G401 (cell line): ENCODE measurements at regions not wholly inside any gene's neighbourhood (a gene's known extent, or its start where the extent isn't known, plus 50 kb on each side); places are given as distances from the start of the nearest gene placed in this dataset.

ENCODE experiments used
- DNase-seq: peaks from one replicate; pipeline ENCODE4 v3.0.0-alpha.2; 2015; ENCODE audit warnings: low spot score
- in situ Hi-C: cut with HindIII; loops from 2 replicates; pipeline ENCODE4 v1.10.0; 2016; ENCODE audit warnings: low sequenced_read_pairs, mixed read lengths

DNA sequence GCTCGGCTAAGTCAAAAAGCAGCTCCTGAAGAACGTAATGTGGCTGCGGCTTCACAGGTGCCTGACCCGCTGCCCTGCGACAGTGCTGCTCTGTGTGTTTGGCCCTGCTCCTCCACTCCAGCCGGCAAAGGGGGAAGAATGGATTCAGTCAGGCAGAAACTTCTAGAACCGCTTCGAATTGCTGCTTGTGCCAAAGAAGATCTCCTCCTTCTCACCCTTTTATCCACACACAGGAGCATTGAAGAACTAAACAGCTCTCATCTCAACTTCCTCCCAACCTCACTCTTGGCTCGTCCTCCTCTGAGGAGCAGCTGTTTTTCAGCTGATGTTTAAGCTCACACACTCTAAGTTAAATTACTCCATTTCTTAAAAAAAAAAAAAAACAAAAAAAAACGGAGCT lies 651.4 kb downstream of the INHBA start:
- no peak for DNase-seq
- in situ Hi-C loops, result no loop called here

DNA sequence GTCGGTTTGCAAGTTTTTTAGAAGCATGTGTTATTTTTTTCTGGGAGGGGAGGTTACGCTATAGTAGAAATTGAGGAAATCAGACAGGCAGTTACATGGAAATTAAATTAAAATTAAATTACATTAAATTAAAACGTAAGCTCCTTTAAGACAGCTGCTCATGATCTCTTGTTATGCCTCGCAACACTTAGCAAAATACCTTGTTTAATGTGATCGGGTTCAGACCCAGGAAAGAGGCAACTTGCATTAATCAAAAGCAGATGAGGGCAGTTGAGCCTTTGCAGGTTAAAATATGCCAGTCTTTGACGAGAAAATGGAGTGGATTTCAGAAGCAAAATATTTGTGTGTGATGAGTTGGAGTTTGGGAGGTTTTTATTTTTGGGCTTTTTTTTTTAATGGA lies 651.8 kb downstream of the INHBA start:
- DNase-seq, result no peak
- in situ Hi-C loops, result no loop called here

DNA sequence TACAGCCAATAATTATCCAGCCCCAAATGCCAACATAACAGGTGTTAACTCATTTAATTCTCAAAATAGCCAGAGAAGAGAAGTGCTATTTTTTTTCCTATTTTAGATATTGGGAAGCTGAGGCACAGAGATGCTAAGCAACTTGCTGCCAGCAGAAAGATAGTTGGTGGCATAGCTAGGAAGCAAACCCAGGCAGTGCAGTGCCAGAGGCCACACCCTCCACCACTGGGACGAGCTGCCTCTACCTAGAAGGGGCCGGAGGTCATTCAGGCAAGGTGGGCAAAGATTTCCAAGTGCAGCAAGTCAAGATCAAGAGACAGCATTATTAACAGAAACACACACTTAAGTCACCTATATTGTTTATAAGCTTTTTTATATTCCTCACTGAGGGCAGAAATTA lies 654.1 kb downstream of the INHBA start:
- in situ Hi-C loops, result no loop called here
- no peak for DNase-seq

DNA sequence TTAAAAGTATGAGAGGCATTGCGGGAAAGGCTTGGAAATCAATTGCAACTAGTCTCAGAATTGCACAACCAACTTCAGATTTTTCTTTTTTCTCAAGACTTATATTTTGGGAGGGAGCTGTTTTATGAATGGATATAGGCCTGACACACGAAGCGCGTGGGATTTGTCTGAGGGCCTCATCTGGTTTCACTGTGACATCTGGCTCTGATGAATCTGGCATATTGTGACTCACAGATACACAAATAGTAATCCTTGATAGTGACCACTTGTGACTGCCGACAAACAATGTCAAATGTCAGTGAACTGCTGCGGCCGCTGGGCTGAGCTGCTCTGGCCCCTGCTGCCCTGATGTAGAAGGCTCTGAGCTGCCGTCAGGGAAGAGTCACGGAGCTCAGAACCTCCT lies 655.1 kb downstream of the INHBA start:
- in situ Hi-C loops, result no loop called here
- DNase-seq, result no peak

DNA sequence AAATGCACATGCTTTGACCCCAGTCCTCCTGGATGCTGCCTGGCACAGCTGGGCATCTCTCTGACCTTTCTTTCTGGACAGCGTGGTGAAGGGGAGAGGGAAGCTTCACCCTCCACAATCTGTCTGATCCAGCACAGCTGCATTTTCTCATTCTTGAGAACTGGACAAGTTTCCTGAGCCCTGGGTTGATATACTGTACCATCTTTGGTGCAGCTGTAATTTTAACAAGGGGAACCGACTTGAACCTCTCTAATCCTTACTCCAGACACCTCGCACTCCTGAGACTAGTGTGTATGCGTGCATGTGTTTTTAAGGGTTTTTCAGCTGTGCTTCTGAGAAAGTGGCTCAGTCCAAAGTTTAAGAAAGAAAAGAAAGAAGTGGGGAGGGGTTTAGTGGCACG lies 655.7 kb downstream of the INHBA start:
- DNase-seq, result no peak
- in situ Hi-C loops, result no loop called here

DNA sequence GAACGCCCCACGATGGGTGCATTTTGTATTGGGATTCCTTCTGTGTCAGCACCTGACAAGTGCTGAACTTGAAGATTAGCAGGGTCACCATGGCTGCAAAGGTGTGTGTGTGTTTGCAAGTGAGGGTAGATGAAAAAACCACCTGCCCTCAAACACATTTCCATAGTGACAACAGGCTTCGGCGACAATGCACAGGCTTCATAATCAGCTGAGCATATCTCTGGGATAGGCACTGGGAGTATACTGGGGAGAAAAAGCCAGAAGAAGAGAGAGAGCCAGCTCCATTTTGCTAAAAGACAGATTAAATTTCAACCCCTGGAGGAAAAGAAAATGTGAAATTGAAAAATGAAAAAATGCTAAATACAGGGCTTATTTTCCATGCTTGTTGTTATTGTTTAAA lies 656.1 kb downstream of the INHBA start:
- DNase-seq, result no peak
- in situ Hi-C loops, result no loop called here

DNA sequence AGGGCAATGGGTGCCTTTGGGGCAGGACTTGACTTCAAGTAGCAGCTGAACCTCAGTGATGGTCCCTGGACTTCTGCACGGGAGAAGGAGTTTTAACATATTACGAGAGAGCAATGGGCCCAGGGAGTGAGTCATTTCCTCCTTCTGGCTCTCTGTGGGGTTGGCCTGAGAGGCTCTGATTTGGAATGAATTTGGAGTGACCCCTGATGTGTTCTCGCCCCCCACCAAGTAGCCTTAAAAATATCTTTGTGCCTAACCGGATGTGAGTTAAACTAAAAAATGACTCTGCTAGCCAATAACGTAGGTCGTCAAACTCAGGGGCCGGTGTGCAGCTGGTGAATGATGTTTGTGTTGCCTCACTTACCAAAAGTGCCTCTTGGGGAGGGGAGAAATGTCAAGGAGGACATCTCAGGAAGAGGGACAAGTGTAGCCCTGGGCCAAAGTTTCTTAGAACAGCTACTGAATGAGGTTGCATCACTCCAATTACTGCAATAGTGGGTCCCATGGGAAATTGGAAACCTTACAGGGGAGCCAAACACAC lies 656.6 kb downstream of the INHBA start:
- in situ Hi-C loops, result no loop called here
- no peak for DNase-seq

DNA sequence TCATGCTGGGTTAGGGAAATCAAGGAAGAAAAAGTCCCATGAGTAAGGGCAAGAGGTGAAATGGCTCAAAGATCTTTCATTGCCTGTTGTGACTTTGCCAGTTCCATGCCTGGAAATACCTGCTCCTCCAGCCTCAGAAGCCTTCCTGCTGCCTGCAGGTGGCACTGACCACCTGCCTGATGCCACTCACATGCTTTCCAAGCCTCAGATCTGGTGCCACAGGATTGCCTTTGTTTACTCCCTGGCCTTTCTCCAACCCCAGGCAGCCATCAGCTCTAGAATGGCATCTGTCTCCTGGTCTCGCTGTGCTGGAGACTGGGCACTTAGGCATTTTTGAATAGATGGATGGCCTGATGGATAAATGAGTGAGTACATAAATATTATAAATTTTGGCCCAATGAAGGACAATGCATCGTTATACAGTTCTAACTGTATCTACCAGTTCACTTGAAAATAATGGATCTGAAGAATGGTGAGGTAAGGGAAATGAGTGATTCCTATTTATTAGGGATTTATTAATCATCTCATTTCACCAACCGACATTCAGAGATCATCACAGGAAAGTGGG lies 657.2 kb downstream of the INHBA start:
- no peak for DNase-seq

DNA sequence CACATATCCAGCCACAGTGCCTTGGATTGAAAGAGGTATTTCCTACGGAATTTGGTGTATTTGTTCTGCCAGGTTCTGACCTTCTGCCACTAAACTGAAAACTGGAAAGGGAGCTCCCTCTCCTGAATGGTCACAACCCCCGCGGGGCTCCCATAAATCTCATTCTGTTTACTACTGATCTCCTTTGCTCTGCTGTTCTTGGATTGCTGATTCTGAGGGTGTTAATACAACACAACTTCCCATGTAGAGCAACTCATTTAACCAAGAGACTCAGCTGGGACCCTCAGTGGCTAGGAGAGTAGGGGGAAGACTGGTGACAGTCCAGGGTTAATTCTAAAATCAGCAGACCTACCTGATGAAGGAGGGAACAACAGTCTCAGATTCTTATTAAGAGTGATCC lies 662.9 kb downstream of the INHBA start:
- DNase-seq, result no peak
- in situ Hi-C loops, result no loop called here

More for the DNA sequence above, 657.2 kb downstream of the INHBA start:
- in situ Hi-C loops, result no loop called here

DNA sequence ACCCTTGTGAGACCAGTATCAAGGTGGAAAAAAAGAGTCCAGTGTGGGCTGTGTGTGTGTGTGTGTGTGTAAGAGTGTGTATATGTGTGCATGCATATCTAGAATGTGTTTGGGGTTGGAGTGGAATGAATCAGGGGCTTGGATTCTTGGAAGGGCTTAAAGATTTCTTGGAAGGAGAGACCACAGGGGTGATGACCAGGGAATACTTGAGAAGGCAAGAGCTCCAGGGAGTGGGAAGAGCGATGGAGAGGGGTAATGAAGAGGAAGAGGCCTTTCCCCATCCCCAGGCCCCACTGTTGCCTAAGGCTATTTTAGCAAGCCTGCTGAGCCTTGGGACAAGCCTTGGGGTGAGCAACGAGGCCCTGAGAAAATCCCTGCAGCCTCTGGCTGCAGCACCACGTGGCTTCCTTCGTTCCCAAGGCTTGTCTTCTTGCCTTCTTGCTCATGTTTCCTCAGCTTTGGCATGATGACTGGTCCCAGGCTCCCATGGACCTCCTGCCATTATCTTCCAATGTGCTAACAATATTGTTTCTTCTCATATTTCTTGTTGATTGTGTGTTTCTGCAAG lies 663.4 kb downstream of the INHBA start:
- no peak for DNase-seq
- in situ Hi-C loops, result no loop called here

DNA sequence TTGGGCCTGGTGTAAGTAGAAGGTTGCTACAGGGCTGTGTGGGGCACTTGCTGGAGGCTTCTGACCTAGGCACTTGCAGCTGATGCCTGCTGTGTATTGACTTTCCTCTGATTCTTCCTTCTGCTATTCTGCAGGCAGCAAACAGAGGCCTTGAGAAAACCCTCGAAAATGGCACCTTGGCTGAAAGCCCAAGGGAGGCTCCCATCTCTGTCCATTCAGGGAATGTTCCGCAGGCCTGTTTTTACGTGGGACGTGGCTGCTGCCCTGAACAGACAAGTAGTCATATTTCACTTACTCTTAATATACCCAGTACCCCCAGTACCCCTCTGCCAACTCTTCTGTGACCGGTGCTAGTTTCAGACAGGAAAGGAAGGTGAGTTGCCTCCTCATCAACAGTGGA lies 664.7 kb downstream of the INHBA start:
- DNase-seq, result no peak
- in situ Hi-C loops, result no loop called here

DNA sequence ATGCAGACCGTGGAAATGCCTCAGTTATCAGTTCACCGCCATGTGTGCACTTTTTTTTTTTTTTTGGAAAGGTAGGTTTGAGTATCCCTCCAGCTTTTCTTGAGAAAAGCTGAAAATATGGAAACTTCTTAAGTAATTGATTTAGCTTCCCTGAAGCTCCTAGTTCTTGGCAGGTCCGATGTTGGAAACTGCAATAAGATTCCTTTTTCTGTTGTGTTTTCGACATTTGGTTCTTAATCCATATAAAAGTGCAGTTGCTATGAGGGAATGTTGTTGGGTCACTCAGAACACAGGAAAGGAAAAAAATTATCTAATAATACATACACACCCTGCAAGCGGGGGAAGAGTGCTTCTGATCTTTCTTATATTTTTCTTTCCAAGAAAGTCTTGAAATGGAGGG lies 665.2 kb downstream of the INHBA start:
- in situ Hi-C loops, result no loop called here
- DNase-seq, result no peak

DNA sequence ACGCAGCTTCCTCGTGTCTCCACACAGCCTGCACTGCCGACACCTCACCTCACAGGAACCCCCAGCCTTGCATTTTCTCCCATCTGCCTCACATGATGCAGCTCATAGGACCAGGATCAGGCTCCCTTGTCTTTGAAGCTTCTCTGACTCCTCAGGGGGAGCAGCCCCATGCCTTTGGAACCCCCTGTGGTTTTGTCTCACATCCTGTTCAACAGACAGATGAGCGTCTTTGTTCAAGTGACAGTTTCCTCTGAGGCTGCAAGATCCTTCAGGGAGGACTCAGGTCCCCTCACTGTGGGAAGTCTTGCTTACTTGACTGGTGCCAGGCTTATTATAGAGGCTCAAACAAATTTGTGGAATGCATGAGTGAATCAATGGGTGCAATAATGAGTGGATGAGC lies 667.1 kb downstream of the INHBA start:
- in situ Hi-C loops, result no loop called here
- DNase-seq, result no peak

DNA sequence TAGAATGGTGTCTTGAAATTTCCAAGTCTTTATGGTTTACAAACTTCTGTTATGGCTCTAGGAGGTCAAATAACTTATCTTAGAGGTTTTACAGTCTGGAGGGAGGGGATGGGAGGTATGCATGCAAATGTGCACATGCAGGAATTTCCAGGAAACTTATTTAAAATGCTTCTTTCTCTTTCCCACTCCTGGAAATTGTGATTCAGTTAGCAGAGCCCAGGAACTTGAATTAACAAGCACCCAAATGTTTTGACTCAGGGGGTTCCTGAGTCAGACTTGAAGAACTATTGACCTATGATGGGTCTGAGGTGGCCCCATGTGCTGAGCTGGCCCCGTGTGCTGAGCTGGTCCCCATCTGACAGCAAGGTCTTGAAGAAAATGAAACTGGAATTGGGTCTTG lies 669.4 kb downstream of the INHBA start:
- in situ Hi-C loops, result no loop called here
- no peak for DNase-seq

DNA sequence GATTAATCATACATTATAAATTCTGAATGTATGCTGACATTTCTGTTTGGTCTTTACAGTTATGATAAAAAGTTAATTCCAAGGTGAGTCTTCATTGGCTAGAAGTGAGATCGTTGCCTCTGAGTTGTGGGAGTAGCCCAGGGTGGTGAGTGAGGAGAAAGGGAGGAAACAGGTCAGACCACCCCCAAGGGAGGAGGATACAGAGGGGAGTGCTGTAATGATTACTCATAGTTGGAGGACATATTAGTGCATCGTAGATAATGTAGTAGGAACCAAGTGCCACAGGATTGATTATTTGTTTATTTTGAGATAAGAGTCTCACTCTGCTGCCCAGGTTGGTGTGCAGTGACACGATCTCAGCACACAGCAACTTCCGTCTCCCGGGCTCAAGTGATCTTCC lies 672.2 kb downstream of the INHBA start:
- in situ Hi-C loops, result no loop called here

DNA sequence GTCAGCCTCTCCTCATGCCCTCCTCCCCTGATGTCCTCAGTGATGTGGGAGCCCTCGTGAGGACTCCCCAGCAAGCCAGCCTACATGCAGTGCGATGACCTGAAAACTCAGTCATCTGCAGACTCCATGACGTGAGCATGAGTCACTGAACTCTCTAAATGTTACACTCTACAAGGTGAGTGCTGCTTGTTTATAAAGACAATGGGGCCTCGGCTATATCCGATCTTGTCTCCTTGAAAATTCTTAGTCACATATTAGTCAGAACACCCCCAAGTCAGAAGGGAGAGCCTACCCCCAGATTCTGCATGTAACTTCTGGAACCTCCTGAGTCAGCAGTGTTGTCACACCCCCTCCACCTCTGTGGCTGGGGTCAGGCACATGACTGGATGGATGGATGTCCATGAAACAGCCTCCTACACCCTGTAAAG lies 673.8 kb downstream of the INHBA start:
- in situ Hi-C loops, result no loop called here
- DNase-seq, result no peak

More for the DNA sequence above, 672.2 kb downstream of the INHBA start:
- DNase-seq, result no peak

DNA sequence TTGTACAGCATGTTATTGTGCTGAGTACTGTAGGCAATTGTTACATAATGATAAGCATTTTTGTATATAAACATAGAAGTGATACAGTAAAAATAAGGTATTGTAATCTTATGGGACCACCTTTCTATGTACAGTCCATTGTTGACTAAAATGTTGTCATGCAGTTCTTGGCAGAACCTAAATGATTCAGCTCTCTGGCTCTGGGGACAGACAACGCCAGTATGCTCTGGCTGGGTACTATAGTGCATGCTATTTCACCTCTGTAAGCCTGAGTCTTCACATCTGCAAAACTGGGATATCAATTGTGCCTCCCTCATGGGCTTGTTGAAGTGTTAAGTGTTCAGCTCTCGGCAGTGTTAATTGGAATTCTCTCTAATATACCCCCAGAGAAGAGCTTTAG lies 674.3 kb downstream of the INHBA start:
- DNase-seq, result no peak
- in situ Hi-C loops, result no loop called here

DNA sequence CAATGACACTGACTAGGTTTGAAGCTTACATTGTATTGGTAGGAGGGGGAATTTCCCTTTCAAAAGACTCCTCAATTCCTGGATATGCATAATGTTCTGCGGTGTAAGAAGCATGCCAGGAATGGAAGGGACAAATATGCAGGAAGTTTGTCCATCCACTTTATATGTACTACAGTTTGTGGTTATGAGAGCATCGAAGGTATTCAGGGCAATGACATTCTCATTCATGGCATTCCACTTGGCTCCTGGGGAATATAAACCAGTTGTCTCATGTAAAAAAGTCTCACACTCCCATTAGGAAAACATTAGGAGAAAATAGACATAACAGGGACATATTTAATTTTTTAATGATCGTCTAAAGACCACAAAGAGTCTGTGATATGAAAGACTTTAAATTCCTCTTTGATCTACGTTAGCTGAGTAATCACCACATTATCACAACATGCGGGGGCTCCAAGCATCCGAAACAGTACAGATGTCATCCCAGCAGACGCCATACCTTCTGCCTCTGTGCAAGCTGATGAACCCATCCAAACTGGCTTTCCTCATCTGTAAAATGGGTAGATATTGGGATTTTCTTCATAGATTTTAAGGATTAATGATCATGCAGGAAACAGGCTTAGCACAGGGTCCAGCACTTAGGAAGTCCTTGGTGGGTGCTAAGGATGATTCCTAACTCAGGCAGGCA lies 675.3 kb downstream of the INHBA start:
- in situ Hi-C loops, result no loop called here
- DNase-seq, result no peak

DNA sequence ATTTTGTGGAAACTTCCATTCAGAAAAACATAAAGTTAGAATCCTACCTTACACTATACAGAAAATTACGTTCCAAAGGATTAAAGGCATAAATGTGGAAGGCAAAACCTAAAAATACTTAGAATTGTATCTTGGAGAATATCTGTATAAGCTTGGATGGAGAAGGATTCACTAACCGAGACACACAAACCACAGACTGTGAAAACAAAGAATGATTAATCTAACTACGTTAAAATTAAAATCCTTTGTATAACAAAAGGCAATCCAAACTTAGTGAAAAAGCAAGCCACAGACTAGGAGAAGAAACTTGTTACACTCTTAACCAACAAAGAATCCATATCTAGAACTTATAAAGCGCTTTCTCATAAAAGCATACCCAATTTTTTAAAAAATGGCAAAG lies 678.8 kb downstream of the INHBA start:
- no peak for DNase-seq
- in situ Hi-C loops, result no loop called here

DNA sequence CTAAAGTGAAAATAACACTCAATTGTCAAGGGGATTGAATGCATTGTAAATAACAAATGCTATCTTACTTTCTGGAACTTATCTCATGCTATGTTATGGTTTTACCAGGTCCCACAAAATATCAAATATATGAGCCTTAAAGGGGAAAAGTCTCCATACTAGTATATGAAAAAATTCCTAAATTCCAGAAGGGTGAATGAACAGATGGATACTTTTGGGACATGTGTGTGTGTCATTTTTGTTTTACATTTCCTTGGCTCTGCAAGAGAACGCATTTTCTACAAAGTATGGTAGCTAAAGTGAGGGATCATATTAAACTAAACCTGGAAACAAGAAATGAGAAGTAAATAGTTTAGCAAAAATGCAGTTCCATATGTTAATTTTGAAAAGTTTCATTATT lies 682.8 kb downstream of the INHBA start:
- in situ Hi-C loops, result no loop called here
- DNase-seq, result no peak

DNA sequence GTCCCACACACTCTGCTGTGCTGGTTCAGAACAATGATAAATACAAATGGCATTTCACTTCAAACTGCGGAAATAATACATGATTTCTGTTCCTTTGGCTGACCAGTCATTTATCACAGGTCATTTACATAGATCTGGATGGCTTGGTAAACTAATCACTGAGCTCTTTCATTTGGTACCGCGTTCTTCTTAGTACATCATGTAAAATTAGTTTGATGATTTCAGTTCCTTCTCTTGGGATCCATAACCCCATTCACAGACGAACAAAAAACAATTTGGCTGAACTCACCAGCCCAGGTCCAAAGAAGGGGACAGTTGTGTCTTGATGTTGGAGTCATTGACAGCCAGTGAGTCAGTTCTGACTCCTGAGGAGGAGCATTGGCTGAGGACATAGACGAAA lies 689.8 kb downstream of the INHBA start:
- no peak for DNase-seq
- in situ Hi-C loops, result no loop called here
